Endothelial cell (in vitro differentiated cells): ENCODE measurements at regions not wholly inside any gene's neighbourhood (a gene's known extent, or its start where the extent isn't known, plus 50 kb on each side); places are given as distances from the start of the nearest gene placed in this dataset.

ENCODE experiments used
- DNase-seq: peaks from one replicate; pipeline ENCODE4 v3.0.0; 2021; ENCODE audit warnings: low spot score
- H3K27ac Mint-ChIP-seq: one replicate; pipeline ENCODE4 v1.8.0; 2021; ENCODE audit warnings: mixed read lengths, inconsistent platforms; ENCODE audit not compliant: unreplicated experiment
- H3K27me3 Mint-ChIP-seq: one replicate; pipeline ENCODE4 v1.8.0; 2021; ENCODE audit warnings: mild to moderate bottlenecking, moderate library complexity, mixed read lengths, inconsistent platforms; ENCODE audit not compliant: unreplicated experiment
- H3K36me3 Mint-ChIP-seq: one replicate; pipeline ENCODE4 v1.8.0; 2021; ENCODE audit warnings: mild to moderate bottlenecking, low read depth, mixed read lengths, inconsistent platforms; ENCODE audit not compliant: unreplicated experiment
- H3K4me1 Mint-ChIP-seq: one replicate; pipeline ENCODE4 v1.8.0; 2021; ENCODE audit warnings: mild to moderate bottlenecking, mixed read lengths, inconsistent platforms; ENCODE audit not compliant: unreplicated experiment
- H3K4me3 Mint-ChIP-seq: one replicate; pipeline ENCODE4 v1.8.0; 2021; ENCODE audit warnings: mild to moderate bottlenecking, mixed read lengths, inconsistent platforms; ENCODE audit not compliant: unreplicated experiment
- H3K9me3 Mint-ChIP-seq: one replicate; pipeline ENCODE4 v1.8.0; 2021; ENCODE audit warnings: mixed read lengths, inconsistent platforms; ENCODE audit not compliant: unreplicated experiment
- TF ChIP-seq, protein P1 (sequence below): fragments of 200-600 bp; sonication (generic); IDR thresholded peaks from one replicate; pipeline ENCODE4 v1.5.0; 2021; ENCODE audit warnings: antibody characterized with exemption; ENCODE audit not compliant: unreplicated experiment

DNA sequence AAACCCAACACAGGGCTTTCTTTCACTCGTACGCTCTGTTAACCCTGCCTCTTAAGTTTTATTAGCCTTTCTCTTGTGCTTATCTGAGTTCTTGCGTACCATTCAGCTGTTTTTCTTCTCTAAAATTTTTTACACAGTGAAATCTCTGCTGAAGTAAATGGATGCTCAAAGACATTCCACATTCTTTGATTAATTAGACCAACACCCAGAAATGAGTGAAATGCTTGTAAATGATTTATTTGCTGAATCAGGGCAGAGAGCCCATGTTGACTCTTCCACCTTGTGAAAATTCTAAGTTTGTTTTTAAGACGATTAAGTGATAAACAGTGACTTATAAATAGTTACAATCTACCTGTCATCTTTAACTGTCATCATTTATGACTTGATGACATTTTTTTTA lies 156.7 kb downstream of the ACTL8 start:
- Mint-ChIP-seq H3K9me3 (no peaks in the 10 kb centered on the region), H3K36me3 (no peaks in the 10 kb centered on the region), H3K27me3 (peaks cover 2% of the 10 kb centered on the region), H3K27ac (no peak overlapping the region), H3K4me1 (peaks cover 4% of the 10 kb centered on the region), H3K4me3 (no peak overlapping the region)
- TF ChIP-seq, protein P1, sequence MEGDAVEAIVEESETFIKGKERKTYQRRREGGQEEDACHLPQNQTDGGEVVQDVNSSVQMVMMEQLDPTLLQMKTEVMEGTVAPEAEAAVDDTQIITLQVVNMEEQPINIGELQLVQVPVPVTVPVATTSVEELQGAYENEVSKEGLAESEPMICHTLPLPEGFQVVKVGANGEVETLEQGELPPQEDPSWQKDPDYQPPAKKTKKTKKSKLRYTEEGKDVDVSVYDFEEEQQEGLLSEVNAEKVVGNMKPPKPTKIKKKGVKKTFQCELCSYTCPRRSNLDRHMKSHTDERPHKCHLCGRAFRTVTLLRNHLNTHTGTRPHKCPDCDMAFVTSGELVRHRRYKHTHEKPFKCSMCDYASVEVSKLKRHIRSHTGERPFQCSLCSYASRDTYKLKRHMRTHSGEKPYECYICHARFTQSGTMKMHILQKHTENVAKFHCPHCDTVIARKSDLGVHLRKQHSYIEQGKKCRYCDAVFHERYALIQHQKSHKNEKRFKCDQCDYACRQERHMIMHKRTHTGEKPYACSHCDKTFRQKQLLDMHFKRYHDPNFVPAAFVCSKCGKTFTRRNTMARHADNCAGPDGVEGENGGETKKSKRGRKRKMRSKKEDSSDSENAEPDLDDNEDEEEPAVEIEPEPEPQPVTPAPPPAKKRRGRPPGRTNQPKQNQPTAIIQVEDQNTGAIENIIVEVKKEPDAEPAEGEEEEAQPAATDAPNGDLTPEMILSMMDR, result no peak
- DNase-seq, result no peak

DNA sequence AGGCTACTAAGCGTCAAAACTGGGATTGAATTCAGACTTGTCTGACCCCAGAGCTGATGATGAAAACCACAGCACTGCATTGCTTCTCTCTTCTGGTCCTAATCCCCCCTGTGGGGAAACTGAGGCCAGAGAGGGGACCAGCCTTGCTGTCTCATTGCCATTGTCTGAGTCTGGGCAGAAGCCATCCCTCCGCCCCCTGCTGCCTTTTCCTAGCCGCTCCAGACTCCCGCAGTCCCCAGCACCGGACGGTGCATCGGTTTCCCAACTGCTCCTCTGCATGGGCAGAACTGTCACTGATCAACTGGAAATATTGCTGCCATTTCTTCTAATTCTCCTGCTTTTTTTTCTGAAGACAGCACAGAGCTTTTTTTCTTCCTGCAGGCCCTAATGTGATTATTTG lies 157.4 kb downstream of the ACTL8 start:
- no peak overlapping the region for H3K4me3 Mint-ChIP-seq
- H3K4me1 Mint-ChIP-seq, result peaks cover 4% of the 10 kb centered on the region
- H3K27me3 Mint-ChIP-seq, result peaks cover 2% of the 10 kb centered on the region
- DNase-seq, result no peak
- H3K36me3 Mint-ChIP-seq, result no peaks in the 10 kb centered on the region
- no peaks in the 10 kb centered on the region for H3K9me3 Mint-ChIP-seq
- no peak overlapping the region for H3K27ac Mint-ChIP-seq
- TF ChIP-seq, protein P1, result no peak

- no peaks in the 10 kb centered on the region for H3K36me3 Mint-ChIP-seq
- no peak for DNase-seq
- H3K4me3 Mint-ChIP-seq, result no peak overlapping the region
- H3K27ac Mint-ChIP-seq, result no peak overlapping the region
- TF ChIP-seq, protein P1, result no peak
- no peaks in the 10 kb centered on the region for H3K9me3 Mint-ChIP-seq
- H3K4me1 Mint-ChIP-seq, result peaks cover 4% of the 10 kb centered on the region
- peaks cover 2% of the 10 kb centered on the region for H3K27me3 Mint-ChIP-seq
Measured at GRCh38 chr1:17913326-17914115, 158.4 kb downstream of the ACTL8 start.

DNA sequence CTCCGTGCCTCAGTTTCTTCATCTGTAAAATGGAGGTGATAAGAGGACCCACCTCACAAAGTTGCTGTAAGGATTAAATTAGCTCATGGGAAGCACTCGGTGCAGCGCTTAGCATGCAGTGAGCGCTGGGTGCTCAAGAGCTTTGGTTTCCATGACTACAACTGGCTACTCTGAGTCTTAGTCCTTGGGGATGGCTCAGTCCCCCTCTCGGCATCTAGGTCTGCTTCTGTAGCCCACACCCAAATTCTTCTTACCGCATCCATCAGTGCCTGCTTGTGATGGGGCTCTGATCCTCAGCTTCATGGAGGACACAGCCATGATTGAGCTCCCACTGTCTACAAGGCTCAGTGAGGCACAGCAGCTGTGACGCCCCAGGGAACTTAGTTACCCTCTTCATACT lies 159.0 kb downstream of the ACTL8 start:
- no peaks in the 10 kb centered on the region for H3K36me3 Mint-ChIP-seq
- peaks cover 4% of the 10 kb centered on the region for H3K4me1 Mint-ChIP-seq
- TF ChIP-seq, protein P1, result no peak
- H3K9me3 Mint-ChIP-seq, result no peaks in the 10 kb centered on the region
- H3K27ac Mint-ChIP-seq, result no peak overlapping the region
- peaks cover 2% of the 10 kb centered on the region for H3K27me3 Mint-ChIP-seq
- DNase-seq, result no peak
- no peak overlapping the region for H3K4me3 Mint-ChIP-seq

GRCh38 chr1:17914987-17915386 lies 159.9 kb downstream of the ACTL8 start:
- no peak for DNase-seq
- Mint-ChIP-seq H3K27me3 (peaks cover 2% of the 10 kb centered on the region), H3K36me3 (no peaks in the 10 kb centered on the region), H3K9me3 (no peaks in the 10 kb centered on the region), H3K4me3 (no peak overlapping the region), H3K4me1 (peaks cover 4% of the 10 kb centered on the region), H3K27ac (no peak overlapping the region)
- TF ChIP-seq, protein P1, result no peak
